DMS79 (cell line): ENCODE measurements at regions not wholly inside any gene's neighbourhood (a gene's known extent, or its start where the extent isn't known, plus 50 kb on each side); places are given as distances from the start of the nearest gene placed in this dataset.
A peak's percentile ranks its signal among the peaks of the same experiment; 100 is the strongest.

ENCODE experiments used
- DNase-seq: peaks from one replicate; lab custom pipeline; 2025; lab: John Stamatoyannopoulos, UW

GRCh38 chr17:72034000-72034399 lies 86.8 kb upstream of the SOX9 start:
- DNase-seq = no peak

DNA sequence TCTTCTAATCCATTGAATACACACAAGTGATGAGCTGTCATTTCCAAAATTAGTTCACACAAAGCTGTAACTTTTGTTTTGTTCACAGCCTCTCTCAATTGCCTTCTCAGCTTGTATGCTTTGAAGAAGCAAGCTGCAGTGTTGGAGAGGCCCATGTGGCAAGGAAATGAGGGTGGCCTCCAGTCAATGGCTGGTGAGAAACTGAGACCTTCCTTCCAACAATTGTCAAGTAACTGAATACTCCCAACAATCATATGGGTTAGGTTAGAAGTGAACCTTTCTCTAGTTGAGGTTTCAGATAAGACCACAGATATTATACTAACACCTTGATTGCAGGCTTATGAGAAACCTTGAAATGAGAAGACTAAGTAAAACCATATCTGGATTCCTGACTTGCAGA lies 82.4 kb upstream of the SOX9 start:
- DNase-seq = no peak

DNA sequence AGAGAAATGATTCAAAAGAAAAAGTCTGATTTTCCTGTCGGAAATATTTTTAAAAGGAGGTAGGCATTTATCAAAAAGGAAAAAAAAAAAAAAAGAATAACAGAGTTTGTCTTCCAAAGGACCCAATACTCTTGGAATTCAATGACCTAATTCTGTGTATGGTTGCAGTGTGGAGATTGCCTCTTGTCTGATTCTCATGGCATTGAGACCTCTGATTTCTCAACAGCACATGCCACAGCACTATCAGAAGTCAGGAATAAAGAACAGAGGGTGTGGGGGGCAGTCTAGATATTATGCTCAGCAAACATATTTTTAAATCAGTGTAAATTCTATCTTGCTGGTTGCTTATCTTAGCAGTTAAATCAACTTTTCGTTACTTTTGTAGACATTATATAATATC lies 81.3 kb upstream of the SOX9 start:
- no peak for DNase-seq

GRCh38 chr17:72046178-72046577 lies 74.6 kb upstream of the SOX9 start:
- DNase-seq = no peak

- no peak for DNase-seq
Observed at GRCh38 chr17:72046643-72047612, 73.9 kb upstream of the SOX9 start.

GRCh38 chr17:72049914-72050313 lies 70.9 kb upstream of the SOX9 start:
- no peak for DNase-seq

DNA sequence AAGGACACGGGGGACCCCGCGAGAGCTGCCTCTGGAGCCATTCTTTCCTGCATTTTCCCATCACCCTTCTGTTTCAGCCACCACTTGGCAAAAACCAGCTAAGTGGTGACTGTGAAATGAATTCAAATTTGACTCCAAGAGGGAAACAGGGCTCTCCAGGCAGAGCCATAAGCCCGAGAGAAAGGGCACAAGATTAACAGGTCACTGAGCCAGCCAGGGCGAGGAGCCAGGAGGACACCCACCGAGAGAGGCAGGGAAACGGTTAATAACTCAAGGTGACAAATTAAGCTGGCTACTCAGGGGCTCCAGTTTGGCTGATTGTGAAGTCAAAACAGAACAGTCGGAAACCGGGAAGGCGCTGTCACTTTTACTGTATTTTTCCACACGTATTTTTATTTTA lies 67.8 kb upstream of the SOX9 start:
- no peak for DNase-seq

DNA sequence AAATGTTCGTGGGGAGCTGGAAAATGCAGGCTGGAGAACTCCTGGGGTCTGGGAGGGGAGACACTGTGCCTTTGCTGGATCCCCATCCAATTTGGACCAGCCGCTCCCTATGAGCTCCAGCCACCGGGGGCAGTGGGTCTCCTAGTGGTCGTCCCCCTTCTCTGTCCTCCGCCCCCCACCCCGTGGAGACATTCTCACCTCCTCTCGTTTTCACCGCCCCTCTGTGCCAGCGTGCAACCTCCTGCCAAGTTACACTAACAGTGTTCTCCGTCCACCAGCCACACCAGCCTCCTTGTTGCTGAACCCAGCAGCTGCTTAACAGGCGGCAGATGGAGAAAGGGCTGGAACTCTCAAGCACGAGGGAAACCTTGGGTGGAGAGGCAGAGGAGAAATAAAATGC lies 67.4 kb upstream of the SOX9 start:
- DNase-seq = no peak

- DNase-seq = no peak
Observed at GRCh38 chr17:72056155-72056554, 64.7 kb upstream of the SOX9 start.

DNA sequence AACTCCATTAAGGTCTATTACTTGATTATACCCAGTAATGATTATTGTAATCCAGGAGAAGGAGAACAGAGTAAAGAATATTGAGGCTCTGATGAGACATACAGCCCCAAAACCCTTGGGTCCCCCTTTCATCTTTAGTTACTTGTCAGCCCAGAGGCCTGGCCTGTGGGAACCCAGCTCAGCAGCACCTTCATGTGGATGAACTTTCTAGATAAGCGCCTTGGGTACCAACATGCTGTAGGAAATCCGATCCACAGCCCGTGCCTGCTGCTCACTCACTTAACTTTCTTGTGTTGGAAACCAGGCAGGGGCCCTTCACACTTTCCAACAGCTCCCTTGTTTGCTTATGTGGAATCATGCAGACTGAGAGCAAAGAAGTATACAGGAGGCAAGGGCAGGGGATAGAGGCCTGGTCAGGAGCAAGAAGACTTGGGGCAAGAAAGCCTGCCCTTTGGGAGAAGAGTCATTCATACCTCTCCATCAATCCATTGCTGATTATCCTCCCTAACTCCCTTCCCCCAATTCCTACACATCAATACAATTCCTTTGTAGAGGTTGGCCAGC lies 64.0 kb upstream of the SOX9 start:
- DNase-seq = no peak

DNA sequence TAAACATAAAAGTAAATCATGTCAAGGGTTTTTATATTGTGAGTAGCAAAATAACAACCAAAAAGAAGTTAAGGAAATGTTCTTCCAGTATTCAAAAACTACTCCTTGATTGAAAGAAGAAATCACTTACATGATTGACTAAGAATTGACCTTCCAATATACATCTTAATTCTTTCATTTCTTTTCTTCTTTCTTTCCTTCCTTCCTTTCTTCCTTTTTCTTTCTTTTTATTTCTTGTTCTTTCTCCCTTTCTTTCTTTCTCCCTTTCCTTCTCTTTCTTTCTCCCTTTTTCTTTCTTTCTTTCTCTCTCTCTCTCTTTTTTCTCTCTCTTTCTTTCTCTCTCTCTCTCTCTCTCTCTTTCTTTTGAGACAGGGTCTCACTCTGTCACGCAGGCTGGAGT lies 60.7 kb upstream of the SOX9 start:
- no peak for DNase-seq

DNA sequence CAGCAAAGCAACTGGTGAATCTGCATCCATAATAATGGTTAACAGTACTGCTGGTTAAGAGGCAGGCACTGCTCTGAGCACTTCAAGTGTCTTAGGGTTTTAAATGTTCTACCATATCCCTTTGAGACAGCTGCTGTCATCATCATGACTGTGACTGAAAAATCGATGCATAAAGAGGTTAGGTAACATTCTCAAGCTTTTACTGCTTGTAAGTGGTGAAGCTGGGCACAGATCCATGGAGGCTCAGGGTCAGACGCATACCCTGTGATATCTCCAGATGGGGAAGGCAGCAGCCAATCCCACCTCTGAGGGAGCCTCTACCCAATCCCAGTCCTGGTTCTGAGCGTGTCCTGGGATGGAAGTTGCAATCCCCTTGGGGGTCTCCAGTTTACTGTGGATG lies 57.6 kb upstream of the SOX9 start:
- DNase-seq = peak; percentile 47

DNA sequence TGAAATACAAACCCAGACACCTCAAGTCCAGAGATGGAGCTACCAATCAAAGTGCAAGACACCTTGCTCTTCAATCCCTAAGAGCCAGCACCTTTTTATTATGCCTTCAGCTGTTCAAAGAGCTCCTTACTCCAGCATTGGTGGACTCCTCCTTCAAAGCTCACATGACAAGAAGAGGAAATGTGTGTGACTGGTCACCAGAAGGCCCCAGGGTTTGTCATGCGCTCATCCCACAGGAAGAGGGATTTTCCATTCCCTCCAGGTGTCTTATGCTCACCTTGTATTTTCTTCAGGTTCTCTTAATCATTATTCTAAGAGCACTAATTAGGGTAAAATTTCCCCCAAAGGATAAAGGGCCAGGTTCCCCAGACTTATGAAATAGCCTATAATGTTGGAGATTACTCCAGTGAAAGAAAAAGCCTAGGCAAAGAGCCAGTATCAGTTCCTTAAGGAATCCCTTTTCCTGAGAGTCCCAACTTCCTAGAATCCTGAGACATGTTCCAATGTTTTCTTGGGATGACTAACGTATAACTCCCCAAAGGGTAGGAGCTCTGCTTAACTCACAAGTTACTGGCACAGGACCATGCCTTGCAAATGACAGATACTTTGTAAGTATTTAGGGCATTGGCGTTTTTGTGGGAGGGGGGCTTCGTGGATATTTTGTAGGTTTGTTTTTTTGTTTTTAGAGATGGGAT lies 56.9 kb upstream of the SOX9 start:
- DNase-seq = no peak

- no peak for DNase-seq
Observed at GRCh38 chr17:72064606-72065193, 56.1 kb upstream of the SOX9 start.

GRCh38 chr17:72065556-72065955 lies 55.3 kb upstream of the SOX9 start:
- no peak for DNase-seq

- DNase-seq = no peak
Observed at GRCh38 chr17:72068643-72069042, 52.2 kb upstream of the SOX9 start.

GRCh38 chr17:72069586-72070202 lies 51.1 kb upstream of the SOX9 start:
- no peak for DNase-seq
